NOMO-1 treated with dmso at 0.1 percent for 144 hours (cell line): ENCODE measurements at regions not wholly inside any gene's neighbourhood (a gene's known extent, or its start where the extent isn't known, plus 50 kb on each side); places are given as distances from the start of the nearest gene placed in this dataset.
A peak's percentile ranks its signal among the peaks of the same experiment; 100 is the strongest.
"Not testable (repeated sequence)": the region's sequence is repeated elsewhere in the genome, so short reads cannot be mapped to it uniquely, and the experiment has no call there.

Experiments
- DNase-seq: peaks from one replicate; lab custom pipeline; 2025; ENCODE audit not compliant: unreplicated experiment; lab: John Stamatoyannopoulos, UW

DNA sequence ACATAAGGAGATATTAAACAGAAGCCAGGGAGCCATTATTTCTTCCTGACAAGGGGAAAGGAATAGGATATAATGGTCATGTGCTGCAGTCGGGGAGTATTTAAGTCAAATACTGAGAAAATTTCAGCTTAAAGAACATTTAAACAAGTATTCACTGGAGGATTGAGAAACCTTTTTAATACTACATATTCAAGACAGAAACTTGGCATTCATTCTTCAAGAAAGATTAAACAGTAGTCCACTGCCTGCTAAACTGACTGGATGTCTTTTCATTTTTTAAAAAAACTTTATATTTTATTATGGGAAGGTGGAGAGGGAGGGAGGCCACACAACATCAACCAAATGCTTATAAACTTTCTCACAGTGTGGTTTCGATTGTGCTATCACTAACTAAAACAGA, 107.4 kb upstream of the CBLB start:
- no peak for DNase-seq

DNA sequence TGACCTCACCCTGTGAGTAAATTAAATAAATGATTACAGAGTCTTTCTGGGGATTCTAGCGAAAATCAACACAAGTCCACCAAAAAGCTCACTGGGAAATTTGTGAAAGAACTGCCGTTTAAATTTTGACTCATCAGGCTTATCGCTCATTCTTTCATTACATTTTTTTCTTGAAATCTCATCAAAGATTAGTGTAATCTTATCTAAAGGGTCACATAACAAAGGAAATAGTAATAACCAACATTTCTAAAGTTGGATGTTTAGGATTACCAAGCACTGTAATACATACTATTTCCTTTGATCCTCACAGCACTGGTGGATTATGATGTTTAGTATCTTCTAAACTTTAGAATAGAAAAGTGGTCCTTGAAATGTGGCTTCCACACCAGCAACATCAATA, 111.1 kb upstream of the CBLB start:
- no peak for DNase-seq

DNA sequence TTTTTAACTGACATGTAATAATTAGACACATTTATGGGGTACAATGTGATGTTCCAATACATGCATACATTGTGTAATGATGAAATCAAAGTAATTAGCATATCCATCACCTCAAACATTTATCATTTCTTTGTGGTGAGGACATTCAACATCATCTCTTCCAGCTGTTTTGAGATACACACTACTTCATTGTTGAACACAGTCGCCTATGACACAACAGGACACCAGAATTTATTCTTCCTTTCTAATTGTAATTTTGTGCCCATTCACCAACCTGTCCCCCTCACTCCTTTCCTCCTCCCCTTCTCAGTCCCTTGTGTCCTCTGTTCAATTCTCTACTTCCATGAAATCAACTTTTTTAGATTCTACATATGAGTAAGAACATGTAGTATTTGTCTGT, 113.4 kb upstream of the CBLB start:
- DNase-seq: no peak

DNA sequence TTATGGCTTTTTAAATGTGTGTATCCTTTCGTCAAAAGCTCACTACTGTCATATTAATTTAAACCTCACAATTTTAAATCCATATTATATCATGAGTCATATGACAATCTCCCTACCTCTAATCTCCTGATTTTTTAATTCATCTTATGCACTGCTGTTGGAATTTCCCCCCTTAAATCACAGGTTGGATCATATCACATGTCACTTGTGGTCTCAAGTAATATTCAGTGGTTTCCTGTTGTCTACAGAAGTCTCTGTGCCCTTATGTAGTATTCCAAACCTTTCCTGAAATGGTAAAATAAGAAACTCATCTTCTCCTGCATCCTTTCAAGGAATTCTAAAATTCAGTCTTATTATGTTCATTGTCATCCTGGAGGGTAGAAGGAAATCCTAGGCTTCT, 116.0 kb upstream of the CBLB start:
- no peak for DNase-seq

DNA sequence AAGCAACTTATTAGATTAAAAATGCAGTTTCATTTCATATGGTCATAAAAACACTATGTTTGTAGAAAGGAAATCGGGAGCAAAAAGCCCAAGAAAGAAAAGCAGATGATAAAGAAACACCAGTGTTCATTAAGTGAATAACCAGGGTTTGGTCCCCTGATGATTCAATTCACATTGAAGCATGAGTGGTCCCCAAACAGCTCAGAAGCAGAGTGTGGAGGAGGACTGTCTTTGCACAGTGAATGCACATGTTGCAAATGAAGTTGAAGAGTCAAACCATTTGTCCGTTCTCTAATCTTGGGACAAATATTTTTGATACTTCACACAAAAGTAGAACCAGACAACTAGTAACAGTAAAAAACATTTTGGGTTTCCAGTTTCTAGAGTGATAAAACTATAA, 117.5 kb upstream of the CBLB start:
- not testable (repeated sequence) for DNase-seq

DNA sequence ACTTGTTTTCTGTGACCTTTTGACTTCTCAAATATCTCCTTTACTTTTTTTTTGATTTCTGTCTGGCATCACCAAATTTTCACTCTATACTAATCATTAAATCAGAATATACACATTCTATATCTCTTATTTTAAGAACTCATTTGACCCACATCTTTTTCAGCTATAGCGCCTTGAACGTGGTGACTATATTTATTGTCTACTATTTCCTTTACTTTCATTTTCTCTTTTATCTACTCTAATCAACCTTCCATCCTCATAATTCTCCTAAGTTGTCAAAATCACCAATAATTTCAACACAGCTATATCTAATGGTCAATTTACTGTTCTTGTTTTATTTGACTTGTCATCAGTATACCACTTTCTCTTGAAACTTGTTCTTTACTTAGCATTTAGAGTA, 119.0 kb upstream of the CBLB start:
- no peak for DNase-seq

DNA sequence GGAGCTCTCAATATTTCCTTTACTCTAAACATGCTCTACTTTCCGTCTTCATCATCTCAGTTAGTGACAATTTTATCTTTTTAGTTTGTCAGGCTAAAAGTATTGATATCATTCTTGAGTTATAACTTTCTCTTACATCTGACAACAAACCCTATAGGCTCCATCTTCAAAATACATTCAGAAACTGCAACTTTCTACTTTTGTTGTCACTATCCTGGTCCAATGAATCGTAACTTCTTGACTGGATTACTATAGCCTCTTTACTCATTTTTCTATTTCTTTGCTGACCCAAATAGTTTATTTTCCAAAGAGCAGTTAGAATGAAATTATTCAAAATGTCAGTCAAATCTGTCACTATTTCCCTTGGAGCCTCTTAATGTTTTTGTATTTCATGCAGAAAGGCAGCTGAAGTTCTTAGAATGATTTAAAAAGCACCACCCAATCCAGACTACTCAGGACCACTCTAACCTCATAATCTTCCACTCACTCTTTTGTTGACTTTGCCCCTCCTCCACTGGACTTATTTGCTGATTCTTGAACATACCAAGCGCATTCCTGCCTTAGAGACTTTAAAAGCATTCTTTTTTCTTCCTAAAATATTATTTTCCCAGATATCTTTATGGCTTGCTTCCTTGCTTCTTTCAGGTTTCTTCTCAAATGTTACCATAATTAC, 119.9 kb upstream of the CBLB start:
- DNase-seq: no peak

DNA sequence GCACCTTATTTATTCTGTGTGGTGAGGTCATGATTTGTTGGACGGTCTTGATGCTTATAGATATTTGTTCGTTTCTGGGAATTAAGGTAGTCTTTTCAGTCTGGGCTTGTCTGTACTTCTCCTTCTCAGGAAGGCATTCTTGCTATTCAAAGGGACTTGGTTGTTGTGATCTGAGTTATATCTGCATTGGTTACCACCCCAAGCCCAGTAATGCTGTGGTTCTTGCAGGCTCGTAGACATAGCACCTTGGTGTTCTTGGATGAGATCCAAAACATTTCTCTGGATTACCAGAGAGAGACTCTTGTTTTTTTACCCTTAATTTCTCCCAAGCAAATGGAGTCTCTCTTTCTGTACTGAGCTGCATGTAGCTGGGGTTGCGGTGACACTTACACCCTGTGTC, 128.0 kb upstream of the CBLB start:
- no peak for DNase-seq

DNA sequence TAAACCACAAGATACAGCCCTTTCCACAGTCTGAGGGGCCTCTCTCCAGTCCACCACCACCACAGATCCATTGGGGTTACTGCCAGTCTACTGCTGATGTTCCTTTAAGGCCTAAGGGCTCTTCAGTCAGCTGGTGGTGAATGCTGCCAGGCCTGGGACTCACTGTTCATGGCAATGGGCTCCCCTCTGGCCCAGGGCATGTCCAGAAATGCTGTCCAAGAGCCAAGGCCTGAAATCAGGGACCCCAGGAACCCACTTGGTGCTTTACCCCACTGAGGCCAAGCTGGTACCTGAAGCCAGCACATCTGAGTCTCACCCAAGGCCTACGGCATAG, 128.6 kb upstream of the CBLB start:
- no peak for DNase-seq

DNA sequence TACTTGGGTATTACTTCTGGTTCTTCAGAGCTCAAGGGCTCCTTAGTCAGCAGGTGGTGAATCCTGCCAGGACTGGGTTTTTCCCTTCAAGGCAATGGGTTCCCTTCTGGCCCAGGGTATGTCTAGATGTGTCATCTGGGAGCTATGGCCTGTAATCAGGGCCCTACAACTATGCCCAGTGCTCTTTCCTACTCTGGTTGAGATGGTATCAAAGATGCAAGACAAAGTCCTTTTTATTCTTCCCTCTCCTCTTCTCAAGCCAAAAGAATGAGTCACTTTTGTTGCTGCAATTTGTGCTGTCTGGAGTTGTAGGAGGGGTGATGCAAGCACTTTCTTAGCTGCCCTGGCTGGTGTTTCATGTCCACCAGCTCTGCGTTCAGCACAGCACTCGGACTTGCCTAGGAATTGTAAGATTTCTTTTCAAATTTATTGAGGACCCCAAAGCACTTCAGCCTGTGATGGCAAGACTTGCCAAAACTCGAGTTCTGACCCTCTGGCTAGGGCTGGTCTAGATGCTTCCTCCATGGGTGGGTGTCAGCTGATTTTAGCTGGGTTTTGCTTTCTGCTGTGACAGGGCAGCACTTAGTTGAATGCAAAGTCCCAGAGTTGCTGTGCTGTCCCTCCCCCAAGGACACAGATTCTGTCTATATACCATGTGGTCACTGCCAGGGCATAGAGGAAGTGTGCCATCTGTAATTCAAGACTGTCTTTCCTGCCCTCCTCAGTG, 129.2 kb upstream of the CBLB start:
- DNase-seq: peak; percentile 95

DNA sequence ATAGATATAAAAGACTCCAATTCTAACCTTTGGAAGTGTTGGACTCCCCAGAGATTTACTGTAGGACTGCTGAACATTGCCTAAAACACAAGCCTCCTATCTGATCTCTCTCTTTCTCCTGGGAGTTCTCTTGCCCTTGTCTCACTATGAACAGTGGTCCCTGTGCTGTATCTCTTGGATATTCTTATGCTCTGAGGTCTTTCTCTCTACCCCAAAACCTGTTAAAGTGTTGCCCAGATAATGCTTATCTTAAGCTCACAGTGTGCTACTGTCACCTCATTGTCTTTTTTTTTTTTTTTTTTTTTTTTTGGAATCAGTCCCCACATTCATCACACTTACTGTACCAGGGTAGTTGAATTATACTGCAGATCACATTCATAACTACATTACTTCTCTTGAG, 131.0 kb upstream of the CBLB start:
- no peak for DNase-seq

DNA sequence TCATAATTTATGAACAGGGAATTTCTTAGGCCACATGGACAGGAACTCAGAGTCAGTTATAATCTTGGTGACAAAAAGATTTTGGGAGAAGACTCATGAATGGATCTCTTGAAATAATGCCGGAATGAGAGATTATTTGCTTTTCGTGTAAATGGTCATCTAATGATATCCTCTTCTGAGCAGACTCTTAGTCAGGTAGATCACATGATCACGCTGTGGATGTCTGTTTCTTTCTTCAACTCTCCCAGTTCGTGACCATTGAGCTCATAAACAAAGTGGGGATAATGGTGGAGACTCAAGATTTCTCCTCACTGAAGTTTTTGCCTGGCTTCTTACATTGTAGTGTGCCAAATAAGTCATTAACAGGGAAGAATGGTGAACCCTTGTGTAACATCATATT, 133.1 kb upstream of the CBLB start:
- DNase-seq: no peak

DNA sequence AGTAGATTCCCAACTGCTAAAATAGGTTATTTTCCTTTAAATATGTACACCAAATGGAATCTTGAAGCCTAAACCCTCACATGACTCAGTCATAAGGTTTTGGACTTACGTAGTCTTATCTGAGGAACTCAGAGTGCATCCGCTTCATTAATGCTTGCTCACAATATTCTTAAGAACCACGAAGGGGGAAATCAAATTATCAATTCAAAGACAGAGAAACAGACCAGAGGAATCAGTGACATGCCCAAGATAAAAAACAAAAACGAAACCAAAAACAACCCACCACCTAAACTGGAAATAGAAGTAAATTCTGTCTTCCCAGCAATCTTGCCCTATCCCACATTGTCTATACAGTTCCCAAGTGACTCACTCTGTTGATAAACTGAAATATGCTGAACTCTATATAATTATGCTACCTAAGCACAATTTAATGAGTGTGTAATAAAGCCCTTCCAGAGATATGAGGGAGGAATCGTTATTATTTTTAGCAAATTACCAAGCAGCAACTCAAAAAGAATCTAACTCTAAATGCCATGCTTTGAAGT, 135.4 kb upstream of the CBLB start:
- DNase-seq: no peak

DNA sequence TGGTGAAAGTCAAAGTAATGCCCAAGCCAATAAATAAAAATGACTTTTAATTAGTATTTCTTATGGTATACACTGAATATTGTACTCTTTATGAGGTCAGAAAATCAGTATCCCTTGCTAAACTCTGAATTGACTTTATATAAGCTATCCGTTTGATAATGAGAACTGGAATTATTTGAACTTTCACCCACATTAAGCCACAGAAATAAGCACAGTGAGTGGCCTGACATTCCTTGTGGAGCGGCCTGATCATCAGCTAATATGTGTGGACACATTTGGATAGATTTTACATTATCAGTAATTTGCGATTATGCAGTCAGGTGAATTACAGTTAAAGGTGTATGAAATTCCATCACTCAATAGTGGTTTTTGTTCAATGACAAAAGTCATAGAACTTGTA, 136.0 kb upstream of the CBLB start:
- DNase-seq: no peak

DNA sequence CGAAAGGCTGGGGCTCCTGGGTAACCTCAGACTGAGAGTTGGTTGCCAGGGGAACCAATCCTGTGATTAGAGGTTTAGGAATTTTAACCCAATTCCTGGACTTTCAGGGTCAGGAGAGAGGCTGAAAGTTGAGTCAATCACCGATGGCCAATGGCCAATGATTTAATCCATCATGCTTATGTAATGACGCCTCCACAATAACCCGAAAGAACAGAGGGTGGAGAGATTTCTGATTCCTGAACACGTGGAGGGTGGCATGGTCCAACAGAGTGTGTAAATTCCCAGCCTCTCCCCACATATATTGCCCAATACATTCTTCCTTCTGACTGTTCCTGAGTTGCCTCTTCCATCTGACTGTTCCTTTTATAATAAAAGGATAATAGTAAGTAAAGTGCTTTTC, 137.2 kb upstream of the CBLB start:
- no peak for DNase-seq

DNA sequence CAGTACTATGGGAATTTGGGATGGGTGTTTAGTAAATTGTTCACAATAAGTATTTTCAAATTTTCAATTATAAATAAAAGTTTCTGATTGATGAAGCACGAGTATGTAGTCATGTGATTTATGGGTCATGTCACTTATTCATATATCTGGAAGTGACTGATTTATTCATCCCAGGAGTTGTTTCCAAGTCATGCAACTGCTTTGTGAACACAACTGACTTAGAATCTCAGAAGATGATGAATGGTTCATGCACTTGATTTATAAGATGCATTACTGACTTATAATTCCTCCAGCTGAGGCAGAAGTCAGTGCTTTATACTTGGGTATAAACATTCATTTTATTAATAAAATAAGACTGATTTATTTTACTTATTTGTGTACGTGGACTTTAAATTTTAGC, 137.8 kb upstream of the CBLB start:
- DNase-seq: no peak

DNA sequence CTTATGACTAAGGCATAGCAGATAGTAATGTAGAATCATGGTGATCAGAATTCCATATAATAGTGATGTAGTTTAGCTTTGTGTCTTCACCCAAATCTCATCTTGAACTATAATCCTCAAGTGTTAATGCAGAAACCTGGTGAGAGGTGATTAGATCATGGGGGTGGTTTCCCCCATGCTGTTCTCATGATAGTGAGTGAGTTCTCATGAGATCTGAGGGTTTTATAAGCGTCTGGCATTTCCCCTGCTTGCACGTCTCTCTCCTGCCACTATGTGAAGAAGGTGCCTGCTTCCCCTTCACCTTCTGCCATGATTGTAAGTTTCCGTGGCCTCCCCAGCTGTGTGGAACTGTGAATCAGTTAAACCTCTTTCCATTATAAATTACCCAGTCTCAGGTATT, 138.7 kb upstream of the CBLB start:
- DNase-seq: no peak

DNA sequence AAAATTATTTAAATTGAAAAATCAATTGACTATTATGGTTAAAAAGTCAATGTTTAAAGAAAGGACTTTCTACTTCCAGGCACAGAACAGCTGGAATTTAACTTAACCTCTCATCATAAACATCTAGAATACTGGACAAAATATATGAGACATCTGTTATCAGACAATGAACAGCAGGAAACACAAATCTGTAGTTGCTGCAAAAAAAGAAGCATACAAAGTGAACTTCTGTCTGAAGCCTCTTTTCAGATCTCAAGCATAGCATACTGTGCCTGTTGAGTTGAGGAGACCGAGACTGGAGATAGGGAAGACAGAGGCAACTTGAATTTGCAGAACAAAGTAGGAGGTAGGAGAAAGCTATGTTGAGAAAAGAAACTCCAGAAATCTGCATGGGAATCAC, 140.0 kb upstream of the CBLB start:
- DNase-seq: no peak

DNA sequence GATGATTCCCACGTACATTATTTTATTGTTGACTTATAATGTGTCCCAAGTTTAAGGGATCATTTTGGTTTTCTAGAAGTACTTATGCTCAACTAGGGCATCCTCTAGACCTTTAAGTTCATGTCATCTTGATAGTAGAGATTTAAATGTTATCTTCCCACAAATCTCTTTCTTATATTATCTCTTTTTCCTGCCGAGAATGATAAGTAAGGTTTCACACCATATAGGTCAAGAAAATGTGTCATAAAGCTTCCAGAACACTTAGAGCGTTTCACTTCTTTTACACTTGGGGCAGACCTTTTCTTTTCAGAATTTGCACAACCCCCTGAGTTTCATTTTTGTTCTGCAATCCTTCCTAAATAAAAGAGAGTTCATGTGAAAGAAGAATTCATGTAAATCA, 142.0 kb upstream of the CBLB start:
- no peak for DNase-seq

DNA sequence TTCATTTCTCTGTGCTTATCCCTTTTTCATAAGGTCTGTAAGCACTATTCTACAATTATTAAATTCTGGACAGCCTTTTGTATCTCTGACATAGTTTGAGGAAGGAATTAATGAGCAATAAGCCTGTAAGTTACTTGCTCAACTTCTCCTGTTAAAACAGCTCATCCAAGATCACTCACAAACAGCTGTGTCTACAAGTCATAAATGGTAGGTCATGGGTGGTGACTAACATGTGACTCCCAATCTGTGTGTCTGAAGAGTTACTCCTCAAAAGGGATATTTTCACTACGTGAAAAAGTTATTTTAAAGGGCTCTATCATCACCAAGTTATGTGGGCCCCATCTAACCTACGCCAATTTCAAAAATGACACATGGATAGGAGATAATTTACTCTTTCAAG, 145.2 kb upstream of the CBLB start:
- DNase-seq: no peak

DNA sequence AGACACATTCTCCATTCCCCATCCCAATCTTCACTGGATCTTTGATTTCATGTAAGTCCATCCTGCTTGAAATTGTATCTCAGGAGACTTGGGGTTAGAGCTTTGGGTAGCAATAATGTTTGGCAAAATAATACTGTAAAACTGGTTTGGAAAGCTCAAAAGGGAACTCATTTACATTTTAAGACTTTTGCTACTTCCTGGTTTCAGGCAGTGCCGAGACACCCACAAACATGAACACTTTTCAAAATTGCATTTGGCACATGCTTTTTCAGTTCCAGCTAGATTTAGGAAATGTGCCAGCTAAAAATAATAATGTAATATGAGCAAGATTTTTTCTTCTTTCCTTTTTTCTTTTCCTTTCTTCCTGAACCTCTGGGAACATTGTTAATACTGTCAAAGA, 145.7 kb upstream of the CBLB start:
- DNase-seq: peak; percentile 5

DNA sequence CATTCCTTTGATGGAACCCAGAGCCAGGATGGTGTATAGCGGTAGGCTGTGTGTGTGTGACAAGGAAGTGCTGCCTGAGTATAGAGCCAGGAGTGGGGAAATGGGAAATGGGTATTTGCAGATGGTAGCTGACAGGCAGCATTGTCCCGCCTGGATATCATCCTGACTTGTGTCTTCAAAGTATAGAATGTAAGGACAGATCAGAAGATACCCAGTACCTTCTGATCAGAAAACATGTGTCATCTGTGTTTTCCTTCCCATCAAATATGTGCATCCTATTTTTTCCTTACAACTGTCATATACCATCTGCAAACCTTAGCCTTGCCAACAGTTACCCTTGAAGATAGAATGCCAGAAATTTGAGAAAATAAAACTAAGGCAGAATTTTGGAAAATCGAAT, 146.2 kb upstream of the CBLB start:
- DNase-seq: no peak

DNA sequence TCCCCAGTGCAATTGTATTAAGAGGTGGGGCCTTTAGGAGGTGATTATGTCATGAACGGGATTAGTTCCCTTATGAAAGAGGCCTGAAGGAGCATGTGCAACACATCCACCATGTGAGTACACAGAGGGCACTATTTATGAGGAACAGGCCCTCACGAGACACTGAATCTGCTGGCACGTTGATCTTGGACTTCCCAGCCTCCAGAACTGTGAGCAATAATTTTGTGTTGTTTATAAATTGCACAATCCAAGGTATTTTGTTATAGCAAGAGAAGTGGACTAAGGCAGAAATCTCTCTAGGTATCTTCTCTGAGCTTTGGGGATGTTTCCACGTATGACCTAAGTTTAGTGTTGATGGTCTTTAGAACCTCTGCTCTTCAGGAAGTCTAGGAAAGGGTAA, 149.3 kb upstream of the CBLB start:
- DNase-seq: no peak
